ENCODE measurements at regions not wholly inside any gene's neighbourhood (a gene's known extent, or its start where the extent isn't known, plus 50 kb on each side); places are given as distances from the start of the nearest gene placed in this dataset.
"Not testable (repeated sequence)": the region's sequence is repeated elsewhere in the genome, so short reads cannot be mapped to it uniquely, and the experiment has no call there.

DNA sequence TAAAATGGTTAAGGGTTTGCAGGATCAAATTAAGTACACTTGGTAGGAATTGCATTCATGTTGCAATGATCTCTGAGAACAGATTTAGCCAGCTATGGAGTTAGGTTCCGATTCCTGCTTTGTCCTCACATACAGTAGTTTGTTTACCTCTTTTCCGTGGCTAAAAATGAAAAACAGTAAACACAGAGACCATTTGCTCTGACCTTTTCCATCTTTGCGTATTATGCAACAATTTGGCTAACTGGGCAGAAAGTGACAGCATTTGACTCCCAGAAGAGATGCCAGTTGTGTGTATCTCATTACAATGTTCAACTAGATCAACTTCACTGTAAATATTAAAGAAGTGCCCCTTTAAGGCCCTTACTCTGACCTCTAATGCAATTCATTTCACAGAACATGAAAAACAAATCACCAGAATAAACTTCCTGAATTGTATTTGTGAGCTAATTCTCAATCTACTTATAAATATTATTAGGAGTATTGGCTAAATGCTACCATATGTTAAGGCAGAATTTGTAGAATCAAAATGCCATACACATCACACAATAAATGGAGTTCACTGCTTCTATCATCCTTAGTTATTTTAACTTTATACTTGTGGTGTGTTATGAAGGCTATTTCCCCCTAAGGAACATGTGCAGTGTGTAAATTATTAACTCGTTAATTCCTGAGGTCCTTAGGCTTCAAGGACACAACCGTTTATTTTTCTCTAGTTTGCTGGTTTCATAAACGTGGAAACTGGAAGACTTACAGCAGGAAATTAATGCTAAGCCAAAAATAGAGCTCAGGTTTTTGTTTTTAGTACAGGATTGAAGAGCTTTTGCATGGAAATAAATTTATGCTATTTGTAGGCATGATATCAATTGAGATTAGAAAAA lies 380.7 kb upstream of the CITED2 start:
- DNase-seq (ENCODE audit: low spot score), result no peak

- DNase-seq (ENCODE audit: low spot score), result no peak
These were observed 378.9 kb upstream of the CITED2 start for GRCh38 chr6:139753198-139753861.

DNA sequence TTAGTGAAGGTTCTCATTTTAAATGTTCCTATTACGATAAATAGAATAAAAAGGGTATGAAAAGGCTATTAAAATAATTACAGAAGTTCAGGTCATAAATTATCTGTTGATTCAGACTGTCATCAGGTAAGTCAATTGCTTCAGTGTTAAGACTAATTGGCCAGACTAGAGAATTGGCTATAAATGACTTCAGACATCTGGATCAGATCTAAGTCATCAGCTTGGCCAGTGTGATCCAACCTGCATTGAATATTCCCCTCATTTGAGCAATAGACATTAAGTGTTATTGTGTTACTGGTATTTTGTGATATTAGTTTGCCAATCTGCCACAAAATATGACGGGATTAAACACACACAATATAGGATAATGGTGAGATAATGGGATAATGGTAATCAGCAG lies 377.6 kb upstream of the CITED2 start:
- no peak for DNase-seq (ENCODE audit: low spot score)

DNA sequence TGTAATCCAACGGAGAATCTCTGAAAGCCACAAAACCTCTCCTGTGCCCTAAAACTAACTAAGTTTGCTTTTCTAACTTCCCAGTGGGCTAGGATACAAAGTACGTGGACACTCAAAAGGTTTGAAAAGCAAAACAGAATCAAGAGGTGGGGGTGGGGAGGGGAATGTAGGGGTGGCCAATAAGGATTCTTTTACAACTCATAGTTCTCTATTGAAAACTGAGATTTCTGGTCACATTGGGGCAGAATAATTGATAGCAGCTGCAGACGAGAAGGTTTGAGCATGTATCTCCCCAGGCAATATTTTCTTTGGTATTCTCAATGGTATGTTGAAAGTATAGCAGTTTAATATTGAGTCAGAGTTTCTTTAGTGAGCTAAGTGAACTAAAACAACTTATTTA lies 376.7 kb upstream of the CITED2 start:
- DNase-seq (ENCODE audit: low spot score), result no peak

DNA sequence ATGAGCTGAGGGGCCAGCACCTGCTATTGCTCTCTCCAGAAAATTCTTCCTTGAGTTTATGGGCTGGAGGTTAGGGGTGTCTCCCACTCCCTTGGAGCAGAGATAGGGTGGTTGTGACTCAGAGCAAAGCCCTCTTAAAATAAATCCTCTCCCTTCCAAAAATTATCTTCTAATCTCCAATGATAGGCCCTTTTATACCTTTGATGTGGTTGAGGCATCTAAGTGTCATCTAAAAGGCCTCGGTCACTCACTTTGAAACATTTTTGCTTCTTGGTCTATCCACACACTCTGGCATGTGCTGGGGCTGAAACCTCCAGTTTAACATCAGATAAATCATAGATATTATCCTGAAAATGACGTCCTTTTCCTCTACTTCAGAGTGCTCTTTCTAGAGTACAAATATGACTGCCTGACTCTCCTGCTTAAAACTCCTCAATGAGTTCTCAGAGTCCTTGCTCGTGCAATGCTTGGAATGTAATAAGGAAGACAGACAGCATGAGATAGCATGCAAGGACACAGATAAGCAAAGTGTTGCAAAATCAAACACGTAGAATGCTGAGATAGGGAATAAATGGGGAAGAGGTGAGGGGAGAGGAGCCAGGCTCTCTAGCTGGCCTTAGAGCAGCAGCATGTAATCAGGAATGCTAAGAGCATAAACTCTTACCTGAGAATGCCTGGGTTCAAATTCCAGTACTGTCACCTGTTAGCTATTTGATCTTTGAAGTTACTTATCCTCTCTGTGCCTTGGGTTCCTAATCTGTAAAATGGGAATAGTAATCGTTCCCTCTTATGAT lies 374.1 kb upstream of the CITED2 start:
- DNase-seq (ENCODE audit: low spot score), result peak; percentile 42

- DNase-seq (ENCODE audit: low spot score), result no peak
These were observed 372.7 kb upstream of the CITED2 start for GRCh38 chr6:139747154-139747553.

DNA sequence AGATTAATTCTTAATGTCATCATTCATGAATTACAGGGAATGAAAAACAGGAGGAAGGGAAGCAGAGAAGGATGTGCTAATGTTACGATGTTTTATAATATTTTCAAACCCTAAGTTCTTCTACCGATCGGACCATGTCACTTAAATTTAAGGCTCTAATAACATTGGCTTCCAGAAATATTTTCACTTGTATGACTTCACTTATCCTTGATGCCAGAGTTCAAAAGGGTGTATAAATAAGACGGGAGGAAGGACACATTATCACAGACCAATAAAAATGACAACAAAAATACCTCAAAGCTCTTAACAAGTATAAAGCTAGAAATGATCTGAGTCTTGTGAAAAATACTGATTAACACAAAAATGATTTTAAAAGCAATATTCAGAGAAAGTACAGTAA lies 370.4 kb upstream of the CITED2 start:
- DNase-seq (ENCODE audit: low spot score), result no peak

- peak; percentile 58 for DNase-seq (ENCODE audit: low spot score)
These were observed 369.4 kb upstream of the CITED2 start for GRCh38 chr6:139743664-139744437.

DNA sequence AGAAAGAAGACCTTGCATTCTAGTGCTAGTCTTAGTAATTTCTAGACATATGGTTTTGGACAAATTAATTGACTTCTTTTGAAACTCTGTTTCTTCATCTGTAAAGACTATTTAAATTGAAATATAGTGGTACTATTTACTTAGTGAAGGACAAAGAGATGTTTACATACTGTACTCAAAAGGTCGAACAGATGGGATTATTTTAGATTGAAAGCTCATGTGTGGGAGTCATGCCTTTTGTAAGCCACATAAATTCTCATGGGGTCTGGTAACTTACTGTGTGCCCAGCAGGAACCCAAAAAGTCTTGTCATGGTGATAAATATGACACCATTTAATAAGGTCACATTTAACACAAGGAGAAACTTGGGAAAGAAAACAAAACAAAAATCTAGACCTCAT lies 368.2 kb upstream of the CITED2 start:
- DNase-seq (ENCODE audit: low spot score), result no peak

- no peak for DNase-seq (ENCODE audit: low spot score)
These were observed 364.5 kb upstream of the CITED2 start for GRCh38 chr6:139738801-139739455.

DNA sequence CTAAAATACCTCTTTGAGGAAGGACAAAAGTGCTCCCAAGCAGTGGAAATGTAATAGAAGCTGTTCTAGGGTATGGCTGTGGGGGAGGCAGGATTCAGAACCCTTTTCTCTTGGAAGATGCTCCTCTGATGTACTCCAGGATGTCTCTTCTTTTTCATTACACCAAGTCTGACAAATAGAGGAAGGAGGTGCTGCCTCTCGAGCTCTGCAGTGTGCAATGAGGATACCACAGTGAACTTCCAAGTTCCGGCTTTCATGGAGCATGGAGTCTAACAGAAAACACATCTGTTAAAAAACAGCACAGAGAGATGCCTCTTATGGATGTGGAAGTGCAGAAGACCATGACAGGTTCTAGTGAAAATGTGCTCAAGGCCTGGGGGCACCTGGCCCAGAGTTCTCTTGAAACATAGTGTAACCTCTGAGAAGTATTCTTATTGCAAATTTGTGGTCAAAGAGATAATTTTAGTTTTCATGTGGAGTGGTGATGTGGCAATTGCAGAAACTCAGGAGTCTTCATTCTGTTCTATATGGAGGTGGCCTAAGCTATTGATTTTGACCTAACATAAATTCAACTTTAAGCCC lies 362.0 kb upstream of the CITED2 start:
- no peak for DNase-seq (ENCODE audit: low spot score)

GRCh38 chr6:139732451-139732850 lies 358.0 kb upstream of the CITED2 start:
- DNase-seq (ENCODE audit: low spot score), result no peak

DNA sequence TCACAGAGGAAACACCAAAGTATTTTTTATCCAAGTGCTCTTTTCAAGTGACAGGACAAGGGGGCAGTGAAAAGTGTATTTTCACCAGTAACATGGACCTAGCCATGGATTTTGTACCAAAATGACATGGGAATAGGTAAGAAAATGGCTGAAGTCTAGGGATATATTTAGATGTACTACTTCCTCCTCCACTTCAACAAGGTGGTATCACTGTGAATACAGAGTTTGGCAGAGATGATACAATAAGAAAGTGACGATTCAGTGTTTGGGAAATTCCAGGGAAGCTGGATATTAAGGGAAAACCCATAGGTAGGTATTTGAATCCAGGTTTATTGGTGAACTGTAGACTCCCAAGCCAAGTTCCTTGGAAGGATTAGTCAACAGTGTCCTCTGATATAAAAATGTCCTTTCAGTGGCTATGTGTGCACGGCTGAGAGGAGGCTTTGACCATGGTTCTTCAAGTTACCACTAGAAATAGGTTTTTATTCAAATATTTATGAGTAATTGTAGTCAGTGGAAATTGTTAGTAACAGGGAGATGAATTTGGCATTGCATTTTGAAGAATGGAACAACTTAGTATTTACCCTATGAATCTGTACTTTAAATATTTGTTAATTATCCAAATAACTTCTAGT lies 356.0 kb upstream of the CITED2 start:
- DNase-seq (ENCODE audit: low spot score), result no peak

GRCh38 chr6:139728876-139729427 lies 354.5 kb upstream of the CITED2 start:
- DNase-seq (ENCODE audit: low spot score), result no peak

- not testable (repeated sequence) for DNase-seq (ENCODE audit: low spot score)
These were observed 351.8 kb upstream of the CITED2 start for GRCh38 chr6:139726272-139726671.

- no peak for DNase-seq (ENCODE audit: low spot score)
These were observed 348.1 kb upstream of the CITED2 start for GRCh38 chr6:139722530-139722929.

DNA sequence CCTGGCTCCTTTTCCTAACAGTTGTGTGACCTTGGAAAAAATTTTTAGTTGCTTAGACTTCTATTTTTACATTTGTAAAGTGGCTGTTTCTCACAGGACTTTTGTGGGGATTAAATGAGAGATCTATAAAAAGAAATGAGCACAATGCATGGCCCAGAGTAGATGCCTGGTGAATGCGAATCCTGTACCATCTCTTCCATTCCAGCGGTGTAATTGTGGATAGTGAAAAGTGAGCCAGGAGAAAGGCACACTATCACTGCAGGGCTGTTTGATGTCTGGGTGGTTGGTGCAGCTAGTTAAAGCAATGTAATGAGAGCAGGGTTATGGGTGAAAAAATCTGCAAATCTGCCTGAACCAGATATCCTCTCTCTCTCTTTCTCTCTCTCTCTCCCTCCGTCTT lies 347.5 kb upstream of the CITED2 start:
- DNase-seq (ENCODE audit: low spot score), result no peak

DNA sequence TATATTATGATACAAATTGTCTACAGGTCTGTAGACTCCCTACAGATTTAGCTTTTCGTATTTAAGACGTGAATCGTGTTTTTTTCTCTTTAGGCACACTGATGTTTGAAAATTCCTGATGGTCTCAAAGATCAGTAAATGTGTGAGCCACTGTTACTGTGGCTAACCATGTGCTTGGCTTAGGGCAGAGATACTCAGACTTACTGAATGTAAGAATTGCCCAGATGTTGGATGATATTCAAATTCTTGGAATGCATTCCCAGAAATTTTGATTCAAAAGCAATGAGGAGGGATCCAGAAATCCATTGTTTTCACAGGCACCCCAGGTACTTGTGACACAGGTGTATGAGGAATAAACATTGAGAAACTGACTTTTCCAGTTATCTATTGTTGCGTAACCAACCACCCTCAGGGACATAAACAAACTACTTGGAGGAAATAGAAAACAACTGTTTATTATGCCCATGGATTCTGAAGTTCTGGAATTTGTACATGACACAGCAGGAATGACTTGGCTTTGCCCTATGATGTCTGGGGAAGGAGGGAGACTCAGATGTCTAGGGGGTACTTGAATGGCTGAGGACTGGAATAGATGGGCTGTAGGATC lies 339.6 kb upstream of the CITED2 start:
- no peak for DNase-seq (ENCODE audit: low spot score)

DNA sequence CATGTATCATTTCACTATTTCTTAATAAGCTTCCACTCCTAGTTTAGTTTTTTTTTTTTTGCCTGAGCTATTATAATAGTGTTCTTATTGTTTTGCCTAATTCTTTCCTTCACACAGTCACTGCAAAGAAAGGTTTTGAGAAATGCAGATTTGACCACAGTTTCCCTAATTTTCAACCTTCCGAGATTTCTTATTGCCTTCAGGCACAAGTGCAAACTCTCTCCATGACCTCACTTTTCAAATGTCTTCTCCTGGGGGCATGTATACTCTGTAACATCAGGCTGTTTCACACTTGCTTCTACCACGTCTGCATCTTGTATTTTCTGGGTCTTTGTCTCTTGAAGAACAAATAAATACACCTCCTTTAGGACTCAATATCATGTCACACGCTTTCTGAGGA lies 339.0 kb upstream of the CITED2 start:
- DNase-seq (ENCODE audit: low spot score), result no peak

- DNase-seq (ENCODE audit: low spot score), result no peak
These were observed 338.4 kb upstream of the CITED2 start for GRCh38 chr6:139712830-139713229.
